ENCODE measurements at regions not wholly inside any gene's neighbourhood (a gene's known extent, or its start where the extent isn't known, plus 50 kb on each side); places are given as distances from the start of the nearest gene placed in this dataset.

GRCh38 chr9:7936996-7937395, 137.4 kb upstream of the DMAC1 start:
- no peak overlapping the region for H3K4me3 ChIP-seq (ENCODE audit: low read length)
- peaks cover 8% of the 10 kb centered on the region for H3K4me1 ChIP-seq (ENCODE audit: insufficient read depth, low read length)
- H3K27me3 ChIP-seq (ENCODE audit: insufficient read depth, low read length), result no peaks in the 10 kb centered on the region
- H2AFZ ChIP-seq (ENCODE audit: low read depth, low read length), result no peak overlapping the region
- no peaks in the 10 kb centered on the region for H3K36me3 ChIP-seq (ENCODE audit: insufficient read depth, low read length)
- peaks cover 4% of the 10 kb centered on the region for H3K9me3 ChIP-seq (ENCODE audit: low read length)

GRCh38 chr9:7936163-7936562, 136.6 kb upstream of the DMAC1 start:
- Histone ChIP-seq H3K9me3 (ENCODE audit: low read length) (peaks cover 4% of the 10 kb centered on the region), H2AFZ (ENCODE audit: low read depth, low read length) (no peak overlapping the region), H3K4me3 (ENCODE audit: low read length) (no peak overlapping the region), H3K27me3 (ENCODE audit: insufficient read depth, low read length) (no peaks in the 10 kb centered on the region), H3K36me3 (ENCODE audit: insufficient read depth, low read length) (no peaks in the 10 kb centered on the region), H3K4me1 (ENCODE audit: insufficient read depth, low read length) (peaks cover 8% of the 10 kb centered on the region)

- Histone ChIP-seq H3K4me1 (ENCODE audit: insufficient read depth, low read length) (peaks cover 8% of the 10 kb centered on the region), H2AFZ (ENCODE audit: low read depth, low read length) (no peak overlapping the region), H3K27me3 (ENCODE audit: insufficient read depth, low read length) (no peaks in the 10 kb centered on the region), H3K36me3 (ENCODE audit: insufficient read depth, low read length) (no peaks in the 10 kb centered on the region), H3K9me3 (ENCODE audit: low read length) (peaks cover 4% of the 10 kb centered on the region), H3K4me3 (ENCODE audit: low read length) (no peak overlapping the region)
Observed at GRCh38 chr9:7935681-7936080, 136.1 kb upstream of the DMAC1 start.

GRCh38 chr9:7932767-7933166, 133.2 kb upstream of the DMAC1 start:
- Histone ChIP-seq H3K27me3 (ENCODE audit: insufficient read depth, low read length) (no peaks in the 10 kb centered on the region), H3K36me3 (ENCODE audit: insufficient read depth, low read length) (no peaks in the 10 kb centered on the region), H3K9me3 (ENCODE audit: low read length) (no peaks in the 10 kb centered on the region), H3K4me1 (ENCODE audit: insufficient read depth, low read length) (peaks cover 8% of the 10 kb centered on the region), H2AFZ (ENCODE audit: low read depth, low read length) (no peak overlapping the region), H3K4me3 (ENCODE audit: low read length) (no peak overlapping the region)

- no peaks in the 10 kb centered on the region for H3K4me1 ChIP-seq (ENCODE audit: insufficient read depth, low read length)
- H2AFZ ChIP-seq (ENCODE audit: low read depth, low read length), result no peak overlapping the region
- H3K36me3 ChIP-seq (ENCODE audit: insufficient read depth, low read length), result no peaks in the 10 kb centered on the region
- no peak overlapping the region for H3K4me3 ChIP-seq (ENCODE audit: low read length)
- H3K27me3 ChIP-seq (ENCODE audit: insufficient read depth, low read length), result no peaks in the 10 kb centered on the region
- H3K9me3 ChIP-seq (ENCODE audit: low read length), result no peaks in the 10 kb centered on the region
Observed at GRCh38 chr9:7930613-7931012, 131.0 kb upstream of the DMAC1 start.

GRCh38 chr9:7921545-7922197, 122.1 kb upstream of the DMAC1 start:
- no peaks in the 10 kb centered on the region for H3K36me3 ChIP-seq (ENCODE audit: insufficient read depth, low read length)
- H3K9me3 ChIP-seq (ENCODE audit: low read length), result no peaks in the 10 kb centered on the region
- no peak overlapping the region for H2AFZ ChIP-seq (ENCODE audit: low read depth, low read length)
- no peak overlapping the region for H3K4me3 ChIP-seq (ENCODE audit: low read length)
- H3K27me3 ChIP-seq (ENCODE audit: insufficient read depth, low read length), result no peaks in the 10 kb centered on the region
- H3K4me1 ChIP-seq (ENCODE audit: insufficient read depth, low read length), result no peaks in the 10 kb centered on the region

- H2AFZ ChIP-seq (ENCODE audit: low read depth, low read length), result no peak overlapping the region
- no peaks in the 10 kb centered on the region for H3K9me3 ChIP-seq (ENCODE audit: low read length)
- H3K36me3 ChIP-seq (ENCODE audit: insufficient read depth, low read length), result no peaks in the 10 kb centered on the region
- H3K4me3 ChIP-seq (ENCODE audit: low read length), result no peak overlapping the region
- no peaks in the 10 kb centered on the region for H3K27me3 ChIP-seq (ENCODE audit: insufficient read depth, low read length)
- H3K4me1 ChIP-seq (ENCODE audit: insufficient read depth, low read length), result peaks cover 2% of the 10 kb centered on the region
Observed at GRCh38 chr9:7912037-7912535, 112.5 kb upstream of the DMAC1 start.

GRCh38 chr9:7910426-7911020, 110.9 kb upstream of the DMAC1 start:
- no peaks in the 10 kb centered on the region for H3K36me3 ChIP-seq (ENCODE audit: insufficient read depth, low read length)
- no peaks in the 10 kb centered on the region for H3K27me3 ChIP-seq (ENCODE audit: insufficient read depth, low read length)
- H3K9me3 ChIP-seq (ENCODE audit: low read length), result no peaks in the 10 kb centered on the region
- H2AFZ ChIP-seq (ENCODE audit: low read depth, low read length), result no peak overlapping the region
- H3K4me3 ChIP-seq (ENCODE audit: low read length), result no peak overlapping the region
- H3K4me1 ChIP-seq (ENCODE audit: insufficient read depth, low read length), result peaks cover 2% of the 10 kb centered on the region

- peaks cover 2% of the 10 kb centered on the region for H3K4me1 ChIP-seq (ENCODE audit: insufficient read depth, low read length)
- no peaks in the 10 kb centered on the region for H3K9me3 ChIP-seq (ENCODE audit: low read length)
- H2AFZ ChIP-seq (ENCODE audit: low read depth, low read length), result no peak overlapping the region
- no peak overlapping the region for H3K4me3 ChIP-seq (ENCODE audit: low read length)
- no peaks in the 10 kb centered on the region for H3K27me3 ChIP-seq (ENCODE audit: insufficient read depth, low read length)
- no peaks in the 10 kb centered on the region for H3K36me3 ChIP-seq (ENCODE audit: insufficient read depth, low read length)
Observed at GRCh38 chr9:7909537-7909936, 110.0 kb upstream of the DMAC1 start.

GRCh38 chr9:7907551-7908337, 108.2 kb upstream of the DMAC1 start:
- peaks cover 2% of the 10 kb centered on the region for H3K4me1 ChIP-seq (ENCODE audit: insufficient read depth, low read length)
- no peaks in the 10 kb centered on the region for H3K36me3 ChIP-seq (ENCODE audit: insufficient read depth, low read length)
- no peak overlapping the region for H3K4me3 ChIP-seq (ENCODE audit: low read length)
- H2AFZ ChIP-seq (ENCODE audit: low read depth, low read length), result no peak overlapping the region
- H3K27me3 ChIP-seq (ENCODE audit: insufficient read depth, low read length), result no peaks in the 10 kb centered on the region
- no peaks in the 10 kb centered on the region for H3K9me3 ChIP-seq (ENCODE audit: low read length)

- no peaks in the 10 kb centered on the region for H3K36me3 ChIP-seq (ENCODE audit: insufficient read depth, low read length)
- H3K27me3 ChIP-seq (ENCODE audit: insufficient read depth, low read length), result no peaks in the 10 kb centered on the region
- H3K4me3 ChIP-seq (ENCODE audit: low read length), result no peak overlapping the region
- no peaks in the 10 kb centered on the region for H3K9me3 ChIP-seq (ENCODE audit: low read length)
- H3K4me1 ChIP-seq (ENCODE audit: insufficient read depth, low read length), result peaks cover 2% of the 10 kb centered on the region
- H2AFZ ChIP-seq (ENCODE audit: low read depth, low read length), result no peak overlapping the region
Observed at GRCh38 chr9:7906783-7907550, 107.4 kb upstream of the DMAC1 start.

- Histone ChIP-seq H3K9me3 (ENCODE audit: low read length) (no peaks in the 10 kb centered on the region), H2AFZ (ENCODE audit: low read depth, low read length) (no peak overlapping the region), H3K4me3 (ENCODE audit: low read length) (no peak overlapping the region), H3K27me3 (ENCODE audit: insufficient read depth, low read length) (no peaks in the 10 kb centered on the region), H3K36me3 (ENCODE audit: insufficient read depth, low read length) (no peaks in the 10 kb centered on the region), H3K4me1 (ENCODE audit: insufficient read depth, low read length) (no peaks in the 10 kb centered on the region)
Observed at GRCh38 chr9:7901621-7902020, 102.0 kb upstream of the DMAC1 start.

GRCh38 chr9:7900541-7900940, 101.0 kb upstream of the DMAC1 start:
- Histone ChIP-seq H2AFZ (ENCODE audit: low read depth, low read length) (no peak overlapping the region), H3K27me3 (ENCODE audit: insufficient read depth, low read length) (no peaks in the 10 kb centered on the region), H3K36me3 (ENCODE audit: insufficient read depth, low read length) (no peaks in the 10 kb centered on the region), H3K4me1 (ENCODE audit: insufficient read depth, low read length) (no peaks in the 10 kb centered on the region), H3K9me3 (ENCODE audit: low read length) (no peaks in the 10 kb centered on the region), H3K4me3 (ENCODE audit: low read length) (no peak overlapping the region)

Measured in neuron (in vitro differentiated cells).